IMR-90 (cell line): ENCODE measurements at regions not wholly inside any gene's neighbourhood (a gene's known extent, or its start where the extent isn't known, plus 50 kb on each side); places are given as distances from the start of the nearest gene placed in this dataset.

Source experiments
- ATAC-seq: fragments of 200-7000 bp; cut with Tn5 transposase; 2 replicates; pipeline ENCODE4 v1.9.1; 2020; ENCODE audit warnings: low read depth, mild to moderate bottlenecking, moderate library complexity
- BruUV-seq: library from RNA; stranded (reverse); fragments of 400-500 nt; replicated peaks from 2 replicates; lab custom pipeline; 2021; lab: Mats Ljungman, UMichigan
- CTCF ChIA-PET: fragments of 300-600 bp; formaldehyde crosslinking; extraction: SDS; loops from one replicate; lab custom pipeline; 2021; ENCODE audit warnings: antibody characterized with exemption; lab: Yijun Ruan, JAX
- POLR2A ChIA-PET: fragments of 300-600 bp; sonication (Branson Sonifier 250); formaldehyde crosslinking; loops from one replicate; lab custom pipeline; 2022; ENCODE audit warnings: antibody characterized with exemption; ENCODE audit not compliant: unreplicated experiment; lab: Charles Lee
- DNase-seq: peaks from one replicate; pipeline ENCODE4 v3.0.0; 2013
- H2AFZ ChIP-seq: replicated peaks from 2 replicates; pipeline ENCODE3; 2013; ENCODE audit warnings: low read length, mild to moderate bottlenecking; ENCODE audit not compliant: poor library complexity
- H2AK5ac ChIP-seq: 2 replicates; pipeline ENCODE4 v1.6.1; 2013; ENCODE audit warnings: low read depth, low read length, inconsistent platforms
- H2AK9ac ChIP-seq: replicated peaks from 2 replicates; pipeline ENCODE3; 2013; ENCODE audit warnings: mild to moderate bottlenecking, low read depth, low read length, moderate library complexity; ENCODE audit not compliant: poor library complexity
- H2BK120ac ChIP-seq: 2 replicates; pipeline ENCODE4 v1.6.1; 2013; ENCODE audit warnings: low read depth, low read length, inconsistent platforms
- H2BK15ac ChIP-seq: 3 replicates; pipeline ENCODE4 v1.6.1; 2013; ENCODE audit warnings: low read depth, low read length, inconsistent platforms
- H2BK20ac ChIP-seq: 2 replicates; pipeline ENCODE4 v1.6.1; 2013; ENCODE audit warnings: low read depth, mild to moderate bottlenecking, inconsistent platforms, low read length, moderate library complexity
- H2BK5ac ChIP-seq: 2 replicates; pipeline ENCODE4 v1.6.1; 2013; ENCODE audit warnings: mild to moderate bottlenecking, low read depth, low read length, inconsistent platforms; ENCODE audit not compliant: poor library complexity, severe bottlenecking
- H3K14ac ChIP-seq: replicated peaks from 2 replicates; pipeline ENCODE4 v1.6.1; 2013; ENCODE audit warnings: low read depth, low read length, inconsistent platforms
- H3K18ac ChIP-seq: 2 replicates; pipeline ENCODE4 v1.6.1; 2013; ENCODE audit warnings: low read depth, low read length, control low read depth
- H3K23ac ChIP-seq: 2 replicates; pipeline ENCODE4 v1.6.1; 2013; ENCODE audit warnings: low read depth, low read length, inconsistent platforms
- H3K27ac ChIP-seq: 2 replicates; pipeline ENCODE4 v1.5.1; 2013; ENCODE audit warnings: mild to moderate bottlenecking, control low read depth, low read length; ENCODE audit not compliant: insufficient read depth
- H3K27me3 ChIP-seq: 2 replicates; pipeline ENCODE4 v1.6.1; 2013; ENCODE audit warnings: low read length; ENCODE audit not compliant: control insufficient read depth, insufficient read depth
- H3K36me3 ChIP-seq: 2 replicates; pipeline ENCODE4 v1.6.1; 2013; ENCODE audit warnings: low read length, mixed read lengths; ENCODE audit not compliant: control insufficient read depth, insufficient read depth
- H3K4ac ChIP-seq: 2 replicates; pipeline ENCODE4 v1.6.1; 2013; ENCODE audit warnings: low read depth, low read length, inconsistent platforms
- H3K4me1 ChIP-seq: 2 replicates; pipeline ENCODE4 v1.6.1; 2013; ENCODE audit warnings: low read length, mixed read lengths; ENCODE audit not compliant: control insufficient read depth, insufficient read depth
- H3K4me2 ChIP-seq: 2 replicates; pipeline ENCODE4 v1.6.1; 2013; ENCODE audit warnings: low read depth, mild to moderate bottlenecking, control low read depth, low read length, moderate library complexity
- H3K4me3 ChIP-seq: 2 replicates; pipeline ENCODE4 v1.5.1; 2013; ENCODE audit warnings: low read depth, mild to moderate bottlenecking, control low read depth, low read length, moderate library complexity; ENCODE audit not compliant: insufficient read depth
- H3K56ac ChIP-seq: 2 replicates; pipeline ENCODE4 v1.6.1; 2013; ENCODE audit warnings: low read length, inconsistent platforms; ENCODE audit not compliant: insufficient read depth; ENCODE audit errors: extremely low read depth
- H3K79me1 ChIP-seq, 2 experiments: 2 replicates each; pipeline ENCODE4 v1.6.1; 2013; ENCODE audit warnings: low read length in 2 of 2, inconsistent platforms in 1 of 2, low read depth in 1 of 2
- H3K9ac ChIP-seq: 2 replicates; pipeline ENCODE4 v1.6.1; 2013; ENCODE audit warnings: low read depth, low read length, control low read depth
- H3K9me1 ChIP-seq: 2 replicates; pipeline ENCODE4 v1.6.1; 2013; ENCODE audit warnings: low read length, inconsistent platforms; ENCODE audit not compliant: insufficient read depth
- H3K9me3 ChIP-seq: 2 replicates; pipeline ENCODE4 v1.6.1; 2013; ENCODE audit warnings: low read length; ENCODE audit not compliant: control insufficient read depth, insufficient read depth
- H4K20me1 ChIP-seq: 2 replicates; pipeline ENCODE4 v1.6.1; 2013; ENCODE audit warnings: low read length, inconsistent platforms; ENCODE audit not compliant: insufficient read depth
- H4K5ac ChIP-seq: 2 replicates; pipeline ENCODE4 v1.6.1; 2013; ENCODE audit warnings: mild to moderate bottlenecking, low read depth, low read length, control low read depth
- H4K8ac ChIP-seq, 2 experiments: 2 replicates each; pipeline ENCODE4 v1.6.1; 2013; ENCODE audit warnings: low read depth in 2 of 2, low read length in 2 of 2, control low read depth in 1 of 2, inconsistent platforms in 1 of 2
- H4K91ac ChIP-seq: 2 replicates; pipeline ENCODE4 v1.6.1; 2013; ENCODE audit warnings: low read depth, low read length, inconsistent platforms; ENCODE audit not compliant: insufficient read depth
- BHLHE40 ChIP-seq: fragments of 150-350 bp; IDR thresholded peaks from 2 replicates; pipeline ENCODE4 v1.6.1; 2016; ENCODE audit warnings: mild to moderate bottlenecking, low read depth, low read length
- CEBPB ChIP-seq: IDR thresholded peaks from 2 replicates; pipeline ENCODE4 v1.6.1; 2012; ENCODE audit warnings: low read depth, low read length, improper control_type of control experiment
- CHD1 ChIP-seq: IDR thresholded peaks from 2 replicates; pipeline ENCODE4 v1.6.1; 2012; ENCODE audit warnings: low read depth, low read length, improper control_type of control experiment
- FOS ChIP-seq: fragments of 150-350 bp; IDR thresholded peaks from 2 replicates; pipeline ENCODE4 v1.6.1; 2016; ENCODE audit warnings: low read depth, low read length
- MAFK ChIP-seq: IDR thresholded peaks from 2 replicates; pipeline ENCODE4 v1.6.1; 2012; ENCODE audit warnings: low read depth, low read length, improper control_type of control experiment
- MAZ ChIP-seq: IDR thresholded peaks from 2 replicates; pipeline ENCODE4 v1.6.1; 2012; ENCODE audit warnings: low read depth, mild to moderate bottlenecking, low read length, improper control_type of control experiment, moderate library complexity, borderline replicate concordance
- MXI1 ChIP-seq: IDR thresholded peaks from 2 replicates; pipeline ENCODE4 v1.6.1; 2012; ENCODE audit warnings: low read depth, mild to moderate bottlenecking, low read length, moderate library complexity, borderline replicate concordance
- NFE2L2 ChIP-seq: fragments of 150-350 bp; IDR thresholded peaks from 2 replicates; pipeline ENCODE4 v1.6.1; 2016; ENCODE audit warnings: low read depth, mild to moderate bottlenecking, low read length
- POLR2A ChIP-seq: IDR thresholded peaks from 2 replicates; pipeline ENCODE4 v1.6.1; 2012; ENCODE audit warnings: mild to moderate bottlenecking, low read depth, low read length
- RAD21 ChIP-seq: IDR thresholded peaks from 2 replicates; pipeline ENCODE4 v1.6.1; 2012; ENCODE audit warnings: low read length, improper control_type of control experiment
- RCOR1 ChIP-seq: IDR thresholded peaks from 2 replicates; pipeline ENCODE4 v1.6.1; 2012; ENCODE audit warnings: mild to moderate bottlenecking, low read length, improper control_type of control experiment; ENCODE audit not compliant: insufficient replicate concordance
- RFX5 ChIP-seq: IDR thresholded peaks from 2 replicates; pipeline ENCODE4 v1.8.0; 2012; ENCODE audit warnings: low read depth, mild to moderate bottlenecking, low read length, moderate library complexity
- SMC3 ChIP-seq: fragments of 150-350 bp; IDR thresholded peaks from 2 replicates; pipeline ENCODE4 v1.6.1; 2016; ENCODE audit warnings: low read depth, mild to moderate bottlenecking, antibody characterized with exemption, low read length, moderate library complexity
- WGBS, 2 experiments: methylation state at CpG; one replicate each; pipeline versions ENCODE4 v1.1.5 to v1.1.7; 2013; ENCODE audit warnings: missing lambda C conversion rate in 2 of 2; ENCODE audit not compliant: insufficient read length in 1 of 2; ENCODE audit errors: extremely low coverage in 2 of 2; 5-methylcytosine and 5-hydroxymethylcytosine counted together
- dilution Hi-C: fragments of 300-500 bp; cut with HindIII; formaldehyde crosslinking; loops from one replicate; pipeline ENCODE4 v1.14.3; 2018; ENCODE audit warnings: low sequenced_read_pairs; ENCODE audit not compliant: unreplicated experiment
- in situ Hi-C: fragments of 300-500 bp; cut with MboI; formaldehyde crosslinking; loops from 3 replicates; pipeline ENCODE4 v1.14.3; 2019; ENCODE audit warnings: low sequenced_read_pairs, inconsistent platforms, mixed read lengths
- intact Hi-C: fragments of 100-400 bp; cut with micrococcal nuclease; formaldehyde crosslinking; loops from 2 replicates; pipeline ENCODE4 v1.10.0; 2022
- TF ChIP-seq, protein P1 (sequence below): fragments of 150-350 bp; IDR thresholded peaks from 2 replicates; pipeline ENCODE4 v1.6.1; 2016; ENCODE audit warnings: low read depth, mild to moderate bottlenecking, low read length, moderate library complexity, borderline replicate concordance
- TF ChIP-seq, protein P2 (sequence below): conservative IDR thresholded peaks from 2 replicates; pipeline ENCODE4 v1.5.1; 2012; ENCODE audit warnings: mild to moderate bottlenecking, low read depth, low read length, improper control_type of control experiment
- TF ChIP-seq, protein P3 (sequence below): fragments of 150-350 bp; IDR thresholded peaks from 2 replicates; pipeline ENCODE4 v1.6.1; 2017; ENCODE audit warnings: mild to moderate bottlenecking, antibody characterized with exemption, low read length, low read depth

DNA sequence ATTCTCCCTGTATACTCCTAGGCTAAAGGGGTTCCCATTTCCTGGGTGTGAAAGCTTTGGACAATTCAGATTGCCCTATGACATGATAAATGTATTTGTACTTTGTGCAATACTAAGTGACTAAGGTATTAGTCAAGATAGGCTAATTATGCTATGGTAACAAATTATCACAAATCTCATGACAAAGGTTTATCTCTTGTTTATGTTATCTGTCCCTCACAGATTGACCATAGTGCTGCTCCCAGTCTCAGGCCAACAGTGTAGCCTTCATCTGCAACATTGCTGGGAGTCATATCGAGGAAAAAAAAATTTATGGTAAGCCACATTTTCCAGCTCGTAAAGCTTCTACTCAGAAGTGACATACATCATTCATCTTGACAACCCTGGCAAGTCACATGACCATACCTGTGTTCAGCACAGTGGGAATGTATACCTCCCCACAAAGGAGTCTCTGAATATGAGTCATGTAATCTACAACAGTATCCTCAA is 346.2 kb downstream of the IGSF11 start:
- Histone ChIP-seq H3K27me3 (no peaks in the 10 kb centered on the region), H4K5ac (no peak overlapping the region), H3K79me1 (no peaks in the 10 kb centered on the region), H4K8ac (no peak overlapping the region), H3K18ac (no peak overlapping the region), H3K14ac (no peak overlapping the region), H2BK15ac (no peak overlapping the region), H3K9me1 (no peaks in the 10 kb centered on the region), H3K9me3 (no peaks in the 10 kb centered on the region), H2AK5ac (no peak overlapping the region), H2BK120ac (no peak overlapping the region), H2BK5ac (no peak overlapping the region), H4K91ac (no peak overlapping the region), H3K9ac (no peak overlapping the region), H3K4me1 (no peaks in the 10 kb centered on the region), H3K4me3 (no peak overlapping the region), H2AK9ac (no peak overlapping the region), H3K23ac (no peak overlapping the region), H3K4ac (no peak overlapping the region), H3K27ac (no peak overlapping the region), H3K56ac (no peak overlapping the region), H2BK20ac (no peak overlapping the region), H2AFZ (no peak overlapping the region), H3K36me3 (no peaks in the 10 kb centered on the region), H4K20me1 (no peaks in the 10 kb centered on the region), H3K4me2 (no peak overlapping the region)
- dilution Hi-C loops (no loop called here), in situ Hi-C loops (no loop called here), intact Hi-C loops (loop anchor here (10.0 kb wide), 1 partner anchor 334 kb away; no protein-coding TSS in a partner anchor)
- POLR2A ChIA-PET, result no interaction called here
- CTCF ChIA-PET, result no interaction called here
- ATAC-seq (no peak), DNase-seq (no peak)
- WGBS, 2 experiments, result no CpG with 5 or more reads among the region's 2 CpGs
- TF ChIP-seq NFE2L2 (no peak), FOS (no peak), SMC3 (no peak), RAD21 (no peak), CHD1 (no peak), BHLHE40 (no peak), MAZ (no peak), MXI1 (no peak), RCOR1 (no peak), RFX5 (no peak), CEBPB (no peak), MAFK (no peak), POLR2A (no peak)
- TF ChIP-seq, protein P1, sequence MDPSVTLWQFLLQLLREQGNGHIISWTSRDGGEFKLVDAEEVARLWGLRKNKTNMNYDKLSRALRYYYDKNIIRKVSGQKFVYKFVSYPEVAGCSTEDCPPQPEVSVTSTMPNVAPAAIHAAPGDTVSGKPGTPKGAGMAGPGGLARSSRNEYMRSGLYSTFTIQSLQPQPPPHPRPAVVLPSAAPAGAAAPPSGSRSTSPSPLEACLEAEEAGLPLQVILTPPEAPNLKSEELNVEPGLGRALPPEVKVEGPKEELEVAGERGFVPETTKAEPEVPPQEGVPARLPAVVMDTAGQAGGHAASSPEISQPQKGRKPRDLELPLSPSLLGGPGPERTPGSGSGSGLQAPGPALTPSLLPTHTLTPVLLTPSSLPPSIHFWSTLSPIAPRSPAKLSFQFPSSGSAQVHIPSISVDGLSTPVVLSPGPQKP, result no peak
- TF ChIP-seq, protein P2, sequence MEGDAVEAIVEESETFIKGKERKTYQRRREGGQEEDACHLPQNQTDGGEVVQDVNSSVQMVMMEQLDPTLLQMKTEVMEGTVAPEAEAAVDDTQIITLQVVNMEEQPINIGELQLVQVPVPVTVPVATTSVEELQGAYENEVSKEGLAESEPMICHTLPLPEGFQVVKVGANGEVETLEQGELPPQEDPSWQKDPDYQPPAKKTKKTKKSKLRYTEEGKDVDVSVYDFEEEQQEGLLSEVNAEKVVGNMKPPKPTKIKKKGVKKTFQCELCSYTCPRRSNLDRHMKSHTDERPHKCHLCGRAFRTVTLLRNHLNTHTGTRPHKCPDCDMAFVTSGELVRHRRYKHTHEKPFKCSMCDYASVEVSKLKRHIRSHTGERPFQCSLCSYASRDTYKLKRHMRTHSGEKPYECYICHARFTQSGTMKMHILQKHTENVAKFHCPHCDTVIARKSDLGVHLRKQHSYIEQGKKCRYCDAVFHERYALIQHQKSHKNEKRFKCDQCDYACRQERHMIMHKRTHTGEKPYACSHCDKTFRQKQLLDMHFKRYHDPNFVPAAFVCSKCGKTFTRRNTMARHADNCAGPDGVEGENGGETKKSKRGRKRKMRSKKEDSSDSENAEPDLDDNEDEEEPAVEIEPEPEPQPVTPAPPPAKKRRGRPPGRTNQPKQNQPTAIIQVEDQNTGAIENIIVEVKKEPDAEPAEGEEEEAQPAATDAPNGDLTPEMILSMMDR, result no peak
- TF ChIP-seq, protein P3, sequence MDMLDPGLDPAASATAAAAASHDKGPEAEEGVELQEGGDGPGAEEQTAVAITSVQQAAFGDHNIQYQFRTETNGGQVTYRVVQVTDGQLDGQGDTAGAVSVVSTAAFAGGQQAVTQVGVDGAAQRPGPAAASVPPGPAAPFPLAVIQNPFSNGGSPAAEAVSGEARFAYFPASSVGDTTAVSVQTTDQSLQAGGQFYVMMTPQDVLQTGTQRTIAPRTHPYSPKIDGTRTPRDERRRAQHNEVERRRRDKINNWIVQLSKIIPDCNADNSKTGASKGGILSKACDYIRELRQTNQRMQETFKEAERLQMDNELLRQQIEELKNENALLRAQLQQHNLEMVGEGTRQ, result no peak
- no TSS peak for BruUV-seq
